ENCODE measurements at regions not wholly inside any gene's neighbourhood (a gene's known extent, or its start where the extent isn't known, plus 50 kb on each side); places are given as distances from the start of the nearest gene placed in this dataset.
A peak's percentile ranks its signal among the peaks of the same experiment; 100 is the strongest.

DNA sequence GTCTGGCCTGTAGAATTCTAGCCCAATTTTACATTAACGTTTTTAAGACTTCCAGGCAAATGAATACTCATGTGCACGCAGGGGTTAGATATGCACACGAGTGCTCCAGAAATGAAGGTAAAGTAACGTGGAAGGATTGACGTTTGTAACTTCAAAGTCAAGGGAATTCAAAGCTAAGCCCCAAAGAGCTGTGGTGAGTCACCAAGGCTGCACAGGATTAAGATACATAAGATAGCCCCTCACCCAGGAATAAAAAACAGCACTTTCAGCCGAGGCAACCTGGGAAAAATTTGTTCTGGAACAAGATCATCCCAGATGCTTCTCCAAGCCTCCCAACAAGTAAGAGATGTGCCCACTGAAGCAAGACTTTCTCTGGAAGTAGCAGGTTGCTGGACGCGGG lies 259.6 kb upstream of the PLXNA2 start:
- no peak overlapping the region for H3K4me3 ChIP-seq (replicated peaks; ENCODE audit: low read depth, low read length)
- no peak for TF ChIP-seq CTCF (IDR thresholded peaks at IDR 0.05; ENCODE audit: low read length, missing control alignments)
- no peak for DNase-seq (ENCODE audit: low read depth)

- H3K4me3 ChIP-seq (replicated peaks; ENCODE audit: low read depth, low read length), result no peak overlapping the region
- no peak for TF ChIP-seq CTCF (IDR thresholded peaks at IDR 0.05; ENCODE audit: low read length, missing control alignments)
- DNase-seq (ENCODE audit: low read depth), result no peak
These were observed 262.6 kb upstream of the PLXNA2 start for GRCh38 chr1:208506812-208507211.

GRCh38 chr1:208509072-208509471 lies 264.9 kb upstream of the PLXNA2 start:
- no peak overlapping the region for H3K4me3 ChIP-seq (replicated peaks; ENCODE audit: low read depth, low read length)
- DNase-seq (ENCODE audit: low read depth), result no peak
- TF ChIP-seq CTCF (IDR thresholded peaks at IDR 0.05; ENCODE audit: low read length, missing control alignments), result no peak

DNA sequence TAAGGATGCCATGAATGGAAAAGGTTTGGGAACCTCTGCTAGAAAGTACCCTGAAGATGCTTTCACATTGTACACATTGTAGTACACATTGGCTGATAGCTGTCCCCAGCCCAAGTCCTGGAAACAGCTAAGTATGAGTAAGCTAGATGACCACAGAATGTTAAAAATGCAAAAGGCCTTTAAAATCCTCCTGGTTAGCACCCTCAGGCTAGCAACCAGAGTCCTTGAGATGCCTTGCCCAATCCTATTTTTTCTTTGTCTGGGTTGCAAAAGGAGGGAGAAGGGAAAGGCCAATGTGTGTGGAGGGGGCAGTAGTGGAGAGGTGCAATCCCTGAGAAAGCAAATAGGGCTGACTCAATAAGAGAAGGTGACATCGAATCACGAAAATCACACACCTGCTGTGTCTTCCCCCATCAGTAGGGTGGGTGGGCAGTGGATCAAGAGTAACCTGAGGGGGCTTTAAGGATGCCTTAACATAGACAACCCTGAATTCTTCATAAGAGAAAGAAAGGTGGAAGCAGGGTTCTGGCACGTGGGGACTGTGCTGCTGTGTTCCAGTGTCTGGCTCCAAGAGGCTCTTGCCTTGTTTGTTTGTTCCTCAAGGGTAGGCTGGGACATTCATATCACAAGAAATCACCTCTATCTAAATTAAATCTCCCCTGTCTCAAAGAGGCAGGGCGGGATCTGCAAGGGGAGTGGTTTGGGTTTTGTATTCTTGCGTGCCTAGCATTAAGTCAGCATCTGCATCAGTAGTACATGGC lies 266.2 kb upstream of the PLXNA2 start:
- DNase-seq (ENCODE audit: low read depth), result peak; percentile 3
- H3K4me3 ChIP-seq (replicated peaks; ENCODE audit: low read depth, low read length), result no peak overlapping the region
- TF ChIP-seq CTCF (IDR thresholded peaks at IDR 0.05; ENCODE audit: low read length, missing control alignments), result no peak

DNA sequence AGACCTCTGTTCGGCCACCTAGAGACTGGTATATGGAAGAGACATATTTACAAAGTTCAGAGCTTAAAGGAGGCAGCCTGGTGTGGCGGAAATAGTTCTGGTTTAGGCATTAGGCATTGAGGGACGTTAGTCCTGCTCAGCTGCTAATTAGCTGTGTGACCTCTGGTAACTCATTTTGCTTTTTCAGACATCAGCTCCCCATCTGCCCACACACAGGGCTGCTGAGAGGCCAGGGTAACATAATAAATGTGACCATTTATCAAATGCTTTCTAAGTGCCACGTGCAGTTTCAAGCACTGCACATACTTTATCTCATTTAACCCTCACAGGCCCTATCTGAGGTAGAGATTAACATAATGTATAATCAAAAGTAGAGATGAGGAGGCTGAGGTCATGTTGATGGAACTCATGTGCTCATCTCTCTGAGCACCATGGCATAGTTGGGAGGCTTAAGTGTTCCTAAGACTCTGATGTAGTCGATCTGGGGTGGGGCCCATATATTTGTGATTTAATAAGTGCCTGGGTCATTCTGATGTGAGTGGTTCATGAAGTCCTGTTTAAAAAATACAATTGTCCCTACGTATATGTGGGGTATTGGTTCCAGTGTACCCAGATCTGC lies 267.2 kb upstream of the PLXNA2 start:
- DNase-seq (ENCODE audit: low read depth), result no peak

GRCh38 chr1:208513799-208514198 lies 269.6 kb upstream of the PLXNA2 start:
- DNase-seq (ENCODE audit: low read depth), result no peak
- TF ChIP-seq CTCF (IDR thresholded peaks at IDR 0.05; ENCODE audit: low read length, missing control alignments), result no peak
- H3K4me3 ChIP-seq (replicated peaks; ENCODE audit: low read depth, low read length), result no peak overlapping the region

More for the DNA sequence above, 267.2 kb upstream of the PLXNA2 start:
- H3K4me3 ChIP-seq (replicated peaks; ENCODE audit: low read depth, low read length), result no peak overlapping the region
- no peak for TF ChIP-seq CTCF (IDR thresholded peaks at IDR 0.05; ENCODE audit: low read length, missing control alignments)

Data from fibroblast of pulmonary artery (primary cell).